ENCODE measurements at regions not wholly inside any gene's neighbourhood (a gene's known extent, or its start where the extent isn't known, plus 50 kb on each side); places are given as distances from the start of the nearest gene placed in this dataset.

- no peak for TF ChIP-seq CTCF (IDR thresholded peaks at IDR 0.05)
- TF ChIP-seq POLR2A (IDR thresholded peaks at IDR 0.05), result no peak
- TF ChIP-seq POLR2AphosphoS5 (IDR thresholded peaks at IDR 0.05), result no peak
These were observed 1072.6 kb upstream of the NUDT12 start for GRCh38 chr5:104635227-104635626.

Data from sigmoid colon (tissue), 4 donors.